Coronary artery (tissue), 2 donors: ENCODE measurements at regions not wholly inside any gene's neighbourhood (a gene's known extent, or its start where the extent isn't known, plus 50 kb on each side); places are given as distances from the start of the nearest gene placed in this dataset.
"Not testable (repeated sequence)": the region's sequence is repeated elsewhere in the genome, so short reads cannot be mapped to it uniquely, and the experiment has no call there.

Experiments
- DNase-seq: peaks from one replicate; pipeline ENCODE4 v3.0.0-alpha.2; 2017; ENCODE audit warnings: low spot score
- H3K27ac ChIP-seq, 2 donors: fragments of 200-600 bp; sonication (generic); one replicate each; pipeline ENCODE4 v1.5.1; 2016 to 2019
- H3K4me3 ChIP-seq: fragments of 200-600 bp; sonication (generic); 2 replicates; pipeline ENCODE4 v1.5.1; 2016; ENCODE audit warnings: mild to moderate bottlenecking, moderate library complexity
- CTCF ChIP-seq: fragments of 200-600 bp; sonication (generic); IDR thresholded peaks from one replicate; pipeline ENCODE4 v1.5.1; 2019; ENCODE audit warnings: antibody characterized with exemption

- H3K4me3 ChIP-seq = no peak overlapping the region
- no peak overlapping the region for H3K27ac ChIP-seq
- DNase-seq = peak; percentile 58
- TF ChIP-seq CTCF = no peak
Observed at GRCh38 chr17:83024218-83024971, 55.0 kb upstream of the METRNL start.

GRCh38 chr17:83025636-83026280 is 53.7 kb upstream of the METRNL start:
- Histone ChIP-seq H3K27ac (no peak overlapping the region), H3K4me3 (no peak overlapping the region)
- DNase-seq = peak; percentile 41
- TF ChIP-seq CTCF = no peak

GRCh38 chr17:83026311-83026811 is 53.0 kb upstream of the METRNL start:
- peak; percentile 65 for DNase-seq
- Histone ChIP-seq H3K27ac (no peak overlapping the region), H3K4me3 (no peak overlapping the region)
- TF ChIP-seq CTCF = no peak

- not testable (repeated sequence) for H3K4me3 ChIP-seq
Observed at GRCh38 chr17:83026921-83027320, 52.5 kb upstream of the METRNL start.

GRCh38 chr17:83028851-83029250 is 50.6 kb upstream of the METRNL start:
- no peak for DNase-seq
- no peak for TF ChIP-seq CTCF
- H3K27ac ChIP-seq = no peak overlapping the region

More at GRCh38 chr17:83026921-83027320, 52.5 kb upstream of the METRNL start:
- not testable (repeated sequence) for DNase-seq, H3K27ac ChIP-seq

GRCh38 chr17:83029571-83029970 is 49.8 kb upstream of the METRNL start:
- DNase-seq = peak; percentile 36
- Histone ChIP-seq H3K4me3 (no peak overlapping the region), H3K27ac (no peak overlapping the region)
- no peak for TF ChIP-seq CTCF

More at GRCh38 chr17:83028851-83029250, 50.6 kb upstream of the METRNL start:
- no peak overlapping the region for H3K4me3 ChIP-seq
